GM20000 (cell line): ENCODE measurements at regions not wholly inside any gene's neighbourhood (a gene's known extent, or its start where the extent isn't known, plus 50 kb on each side); places are given as distances from the start of the nearest gene placed in this dataset.

Experiments
- DNase-seq: peaks from one replicate; pipeline ENCODE4 v3.0.0; 2012; ENCODE audit warnings: low spot score
- CTCF ChIP-seq: IDR thresholded peaks from 2 replicates; pipeline ENCODE4 v1.5.1; 2012; ENCODE audit warnings: mild to moderate bottlenecking, control low read depth; ENCODE audit errors: extremely low read depth, missing control alignments

DNA sequence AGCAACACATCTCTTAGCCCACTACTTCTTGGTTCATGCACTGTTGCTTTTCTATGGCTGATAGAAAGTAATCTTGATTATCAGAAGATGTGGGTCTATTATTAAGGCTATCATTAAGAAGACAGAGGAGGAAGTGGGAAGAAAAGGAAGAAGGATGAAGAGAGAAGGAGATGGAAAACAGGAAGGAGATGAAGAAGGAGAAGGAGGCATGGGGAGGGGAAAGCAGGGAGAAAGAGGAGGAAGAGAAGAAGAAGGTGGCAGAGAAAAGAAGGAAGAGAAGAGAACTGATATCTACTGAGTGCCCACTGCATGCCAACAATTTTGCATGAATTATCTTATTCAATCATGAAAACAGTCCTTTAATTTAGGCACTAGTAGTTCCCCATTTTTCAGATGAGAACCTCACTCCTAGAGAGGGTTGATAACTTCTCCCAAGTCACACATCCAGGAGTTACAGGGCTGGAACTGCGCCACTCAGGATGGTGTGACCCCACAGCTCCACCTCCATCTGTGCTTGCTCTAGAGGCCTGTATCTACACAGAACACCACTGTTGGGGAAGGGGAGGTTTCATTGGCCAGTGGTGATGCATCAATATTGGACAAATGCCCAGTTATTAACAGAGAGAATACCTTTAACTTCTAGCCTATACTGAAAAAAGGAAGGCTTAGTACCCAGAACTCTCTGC, 147.4 kb downstream of the CXCL12 start:
- TF ChIP-seq CTCF: no peak
- DNase-seq: no peak

DNA sequence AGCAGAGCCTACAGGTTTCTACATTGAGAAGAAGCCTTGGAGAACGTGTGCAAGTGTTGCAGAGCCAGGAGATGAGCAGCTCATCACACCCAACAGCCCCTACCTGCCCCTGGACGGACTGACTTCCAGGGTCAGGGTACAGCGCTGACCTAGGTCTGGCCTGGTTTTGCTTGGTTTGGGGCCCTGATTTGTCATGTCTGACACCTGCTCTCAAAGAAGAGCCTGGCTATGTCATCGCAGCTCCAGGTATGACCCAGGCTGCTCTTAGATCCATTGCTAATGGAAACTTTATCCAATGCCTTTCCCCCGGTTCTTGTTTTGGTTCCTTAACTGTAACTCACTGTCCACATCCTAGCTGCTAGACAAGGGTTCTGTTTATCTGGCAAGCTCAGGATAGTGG, 149.5 kb downstream of the CXCL12 start:
- DNase-seq: no peak
- no peak for TF ChIP-seq CTCF

- no peak for DNase-seq
- TF ChIP-seq CTCF: no peak
Observed at GRCh38 chr10:44234483-44234875, 150.4 kb downstream of the CXCL12 start.

GRCh38 chr10:44233561-44234482, 151.1 kb downstream of the CXCL12 start:
- TF ChIP-seq CTCF: no peak
- DNase-seq: no peak

DNA sequence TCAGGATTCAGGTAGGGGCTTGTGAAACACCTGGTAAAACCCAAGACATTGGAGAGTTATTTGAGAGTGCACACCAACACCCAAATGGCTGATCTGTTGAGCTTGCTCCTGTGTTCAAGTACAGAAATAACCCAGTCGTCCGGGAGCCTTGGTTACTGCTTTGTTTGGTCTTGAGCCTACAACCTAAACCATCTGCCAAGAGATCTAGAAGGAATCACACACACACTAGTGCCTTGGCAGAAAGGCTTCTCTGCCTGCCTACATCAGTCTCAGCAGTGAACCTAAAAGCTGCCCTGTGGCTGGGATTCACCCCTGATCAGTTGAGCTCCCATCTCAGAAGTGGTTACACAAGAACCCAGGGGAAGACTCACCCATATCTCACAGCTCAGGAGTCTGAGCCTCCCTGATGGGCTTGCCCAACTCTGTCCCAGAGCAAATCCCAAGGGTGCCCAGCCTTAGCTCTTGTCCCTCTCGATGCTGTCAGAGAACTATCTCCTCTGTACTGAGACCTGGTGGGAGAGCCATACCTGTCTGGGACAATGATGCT, 167.6 kb downstream of the CXCL12 start:
- DNase-seq: no peak
- TF ChIP-seq CTCF: no peak

GRCh38 chr10:44216073-44216472, 168.8 kb downstream of the CXCL12 start:
- TF ChIP-seq CTCF: no peak
- DNase-seq: no peak

GRCh38 chr10:44209811-44210210, 175.1 kb downstream of the CXCL12 start:
- DNase-seq: no peak
- TF ChIP-seq CTCF: no peak
